NCI-H1436 treated with DMSO at 0.1 percent for 48 hours (cell line): ENCODE measurements at regions not wholly inside any gene's neighbourhood (a gene's known extent, or its start where the extent isn't known, plus 50 kb on each side); places are given as distances from the start of the nearest gene placed in this dataset.
A peak's percentile ranks its signal among the peaks of the same experiment; 100 is the strongest.
"Not testable (repeated sequence)": the region's sequence is repeated elsewhere in the genome, so short reads cannot be mapped to it uniquely, and the experiment has no call there.

Source experiments
- DNase-seq: peaks from one replicate; lab custom pipeline; 2025; lab: John Stamatoyannopoulos, UW

DNA sequence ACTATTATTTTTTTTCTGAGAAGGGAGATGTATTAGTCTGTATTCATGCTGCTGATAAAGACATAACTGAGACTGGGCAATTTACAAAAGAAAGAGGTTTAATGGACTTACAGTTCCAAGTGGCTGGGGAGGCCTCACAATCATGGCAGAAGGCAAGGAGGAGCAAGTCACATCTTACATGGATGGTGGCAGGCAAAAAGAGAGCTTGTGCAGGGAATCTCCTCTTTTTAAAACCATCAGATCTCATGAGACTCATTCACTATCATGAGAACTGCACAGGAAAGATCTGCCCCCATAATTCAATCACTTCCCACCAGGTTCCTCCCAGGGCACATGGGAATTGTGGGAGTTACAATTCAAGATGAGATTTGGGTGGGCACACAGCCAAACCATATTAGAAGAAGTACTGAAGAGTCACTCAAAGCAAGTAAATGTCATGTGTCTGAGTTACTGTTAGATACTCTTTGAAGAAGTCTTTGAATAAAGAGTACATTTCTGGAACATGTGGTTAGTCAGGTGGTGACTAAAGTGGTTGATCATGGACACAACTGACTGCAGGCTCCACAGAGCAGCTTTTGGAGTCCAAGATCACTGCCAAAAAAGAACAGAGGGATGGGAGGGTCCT, 430.9 kb upstream of the TBL1XR1 start:
- not testable (repeated sequence) for DNase-seq

DNA sequence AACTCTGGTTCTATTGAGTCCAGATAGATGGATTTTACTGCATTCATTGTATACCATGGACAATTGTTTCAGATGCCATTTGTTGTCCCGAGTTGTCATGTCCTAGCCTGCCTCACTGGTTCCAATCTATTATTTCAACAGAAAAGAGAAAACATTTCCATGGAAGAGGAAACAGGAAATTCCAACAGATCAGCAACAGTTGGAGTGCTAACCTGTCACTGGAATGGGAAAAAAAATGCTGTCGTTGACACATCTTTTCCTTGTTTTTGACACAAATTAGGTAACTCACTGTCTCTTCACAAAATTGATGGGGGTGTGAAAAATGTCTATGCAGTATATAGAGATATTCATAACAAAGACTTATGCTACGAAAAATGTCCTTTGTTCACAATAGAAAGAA, 432.0 kb upstream of the TBL1XR1 start:
- no peak for DNase-seq

DNA sequence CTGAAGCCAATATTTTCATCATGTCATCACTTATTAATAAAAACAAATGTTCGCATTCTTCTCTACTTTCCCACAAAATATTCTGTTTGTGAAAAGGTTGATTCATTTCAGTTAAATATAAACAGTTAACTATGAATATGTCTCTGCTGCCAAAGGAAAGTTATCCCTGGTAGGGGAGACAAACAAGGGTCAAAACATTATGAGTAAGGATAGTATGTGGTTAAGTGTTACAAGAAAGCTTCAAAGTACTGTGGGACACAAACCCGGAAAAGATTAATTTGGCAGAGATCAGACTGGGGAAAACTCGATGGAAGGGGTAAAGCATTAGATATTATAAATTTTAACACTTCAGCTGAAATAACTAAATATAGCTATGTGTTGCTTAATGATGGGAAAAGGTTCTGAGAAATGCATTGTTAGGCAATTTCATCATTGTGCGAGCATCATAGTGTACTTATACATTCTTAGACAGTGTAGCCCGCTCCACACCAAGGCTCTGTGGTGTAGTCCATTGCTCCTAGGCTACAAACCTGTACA, 436.5 kb upstream of the TBL1XR1 start:
- DNase-seq = no peak

DNA sequence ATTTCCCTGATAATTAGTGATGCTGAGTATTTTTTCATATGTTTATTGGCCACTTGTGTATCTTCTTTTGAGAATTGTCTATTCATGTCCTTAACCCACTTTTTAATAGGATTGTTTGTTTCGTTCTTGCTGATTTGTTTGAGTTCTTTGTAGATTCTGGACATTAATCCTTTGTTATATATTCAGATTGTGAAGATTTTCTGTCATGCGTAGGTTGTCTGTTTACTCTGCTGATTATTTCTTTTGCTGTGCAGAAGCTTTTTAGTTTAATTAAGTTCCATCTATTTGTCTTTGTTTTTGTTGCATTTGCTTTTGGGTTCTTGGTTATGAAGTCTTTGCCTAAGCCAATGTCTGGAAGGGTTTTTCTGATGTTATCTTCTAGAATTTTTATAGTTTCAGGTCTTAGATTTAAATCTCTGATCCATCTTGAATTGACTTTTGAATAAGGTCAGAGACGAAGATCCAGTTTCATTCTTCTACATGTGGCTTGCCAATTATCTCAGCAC, 438.4 kb upstream of the TBL1XR1 start:
- DNase-seq = not testable (repeated sequence)

DNA sequence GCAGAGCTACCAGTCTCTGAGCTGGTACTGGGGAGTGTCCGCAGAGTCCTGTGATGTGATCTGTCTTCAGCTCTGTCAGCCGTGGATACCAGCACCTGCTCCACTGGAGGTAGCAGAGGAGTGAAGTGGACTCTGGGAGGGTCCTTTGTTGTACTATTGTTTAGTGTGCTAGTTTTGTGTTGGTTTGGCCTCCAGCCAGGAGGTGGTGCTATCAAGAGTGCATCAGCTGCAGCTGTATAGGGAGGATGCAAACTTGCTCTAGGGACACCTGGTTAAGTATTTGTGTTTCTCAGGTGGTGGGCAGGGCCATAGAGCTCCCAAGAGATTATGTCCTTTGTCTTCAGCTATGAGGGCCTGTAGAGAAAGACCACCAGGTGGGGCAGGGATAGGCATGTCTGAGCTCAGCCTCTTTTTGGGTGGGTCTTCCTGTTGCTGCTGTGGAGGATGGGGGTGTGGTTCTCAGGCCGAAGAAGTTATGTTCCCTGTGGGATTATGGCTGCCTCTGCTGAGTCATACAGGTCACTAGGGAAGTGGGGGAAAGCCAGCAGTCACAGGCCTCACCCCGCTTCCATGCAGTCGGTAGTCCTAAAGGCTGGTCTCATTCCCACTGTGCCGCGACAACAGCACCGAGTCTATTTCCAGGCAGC, 443.2 kb upstream of the TBL1XR1 start:
- peak; percentile 98 for DNase-seq

DNA sequence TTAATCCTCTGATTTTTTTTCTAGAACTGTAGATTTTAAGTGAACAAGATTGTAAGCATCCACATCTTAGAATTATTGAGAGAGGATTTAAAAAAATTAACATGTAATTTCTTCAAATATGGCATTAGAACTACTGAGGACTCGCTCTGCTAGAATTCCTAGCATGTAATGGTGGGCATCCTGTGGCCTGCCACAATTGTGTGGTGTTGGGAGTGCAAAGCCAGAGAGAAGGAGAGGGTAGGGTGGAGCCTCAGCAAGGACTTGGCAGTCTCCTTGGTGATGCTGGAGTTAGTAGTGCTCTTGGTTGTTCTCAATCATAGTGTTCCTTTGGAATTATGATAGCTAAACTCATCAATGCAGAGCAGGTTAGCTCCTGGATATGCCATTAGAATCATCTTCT, 443.9 kb upstream of the TBL1XR1 start:
- DNase-seq = no peak

DNA sequence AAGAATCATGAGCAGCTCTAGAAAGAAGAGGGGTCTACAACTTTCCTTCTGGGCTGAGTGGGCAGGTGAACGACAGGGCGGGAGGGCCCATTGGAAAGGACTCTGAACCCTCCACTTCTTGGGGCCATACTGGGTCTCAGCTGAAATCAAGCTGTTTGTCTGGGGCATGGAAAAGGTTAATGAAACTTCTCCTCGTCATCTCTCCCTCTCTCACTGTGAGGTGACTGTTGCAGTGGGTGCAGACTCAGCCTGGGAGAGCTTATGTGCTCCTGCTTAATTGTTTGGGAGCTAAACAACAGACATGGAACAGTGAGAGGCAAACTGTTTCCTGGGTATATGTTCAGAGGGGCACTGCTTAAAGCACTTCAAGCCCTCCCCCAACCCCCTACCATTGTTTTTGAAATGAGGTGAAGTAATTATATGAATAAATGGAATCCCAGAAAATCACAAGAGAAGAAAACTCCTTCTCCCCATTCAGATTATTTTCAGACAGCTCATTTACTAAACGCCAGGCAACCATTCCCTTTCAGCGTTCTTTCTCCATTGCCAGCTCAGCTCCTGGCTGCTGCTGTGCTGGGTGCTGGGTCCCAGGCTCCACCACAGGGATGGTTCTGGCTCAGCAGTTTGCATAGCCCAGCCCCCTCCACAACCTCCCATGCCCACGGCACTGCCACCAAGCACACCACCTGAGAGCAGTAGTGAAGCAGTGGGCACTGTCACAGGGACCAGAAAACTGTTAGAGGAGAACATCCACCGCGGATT, 444.9 kb upstream of the TBL1XR1 start:
- peak; percentile 33 for DNase-seq

DNA sequence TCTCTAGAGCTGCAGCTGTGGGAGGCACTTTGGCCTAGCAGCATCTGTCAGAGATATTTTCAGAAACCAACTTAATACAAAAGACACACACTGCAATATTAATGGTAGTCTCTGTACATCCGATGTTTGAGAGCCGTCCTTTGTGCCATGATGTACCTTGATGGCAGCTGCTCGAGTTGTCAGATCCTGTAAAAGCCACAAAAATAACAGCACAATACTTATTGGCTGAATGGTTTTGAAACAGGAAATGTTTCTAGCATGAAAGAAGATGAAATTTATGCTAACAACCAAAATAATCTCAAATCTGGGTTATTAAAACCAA, 445.5 kb upstream of the TBL1XR1 start:
- no peak for DNase-seq

DNA sequence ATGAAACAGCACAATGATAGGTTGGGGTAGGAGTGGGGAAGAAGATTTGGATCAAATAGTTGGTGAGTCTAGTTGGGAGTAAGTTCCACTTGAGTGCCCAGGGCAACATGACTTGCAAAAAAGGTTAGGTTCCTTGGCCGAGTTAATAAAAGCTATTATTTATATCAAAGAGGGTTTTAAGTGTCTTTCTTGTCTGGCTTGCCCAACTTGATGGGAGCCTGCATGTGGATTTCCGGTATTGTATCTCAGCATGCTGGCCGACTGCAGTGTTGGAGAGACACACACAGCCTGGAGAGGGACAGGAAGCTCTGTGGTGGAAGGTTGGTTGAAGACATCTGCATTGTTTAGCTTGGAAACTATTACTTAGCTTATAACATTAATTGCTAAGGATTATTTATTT, 449.5 kb upstream of the TBL1XR1 start:
- DNase-seq = no peak

DNA sequence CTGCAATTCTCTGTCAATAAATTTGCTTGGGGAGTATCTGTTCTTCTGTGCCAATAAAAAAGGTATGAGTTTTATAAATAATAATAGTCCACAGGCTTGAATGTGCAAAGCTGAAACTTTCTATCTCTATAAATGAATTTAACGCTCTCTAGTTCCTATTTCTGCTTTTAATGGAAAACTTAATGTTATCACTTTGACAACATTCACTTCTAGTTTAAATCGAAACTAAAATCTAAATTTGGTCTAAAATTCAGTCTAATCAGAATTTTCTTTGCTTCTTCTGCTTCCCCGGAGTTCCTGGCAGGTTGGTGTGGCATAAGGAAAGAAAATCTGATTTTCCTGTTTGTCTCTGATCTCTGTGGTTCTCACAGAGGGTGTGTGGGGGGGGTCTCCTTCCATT, 450.1 kb upstream of the TBL1XR1 start:
- DNase-seq = no peak

DNA sequence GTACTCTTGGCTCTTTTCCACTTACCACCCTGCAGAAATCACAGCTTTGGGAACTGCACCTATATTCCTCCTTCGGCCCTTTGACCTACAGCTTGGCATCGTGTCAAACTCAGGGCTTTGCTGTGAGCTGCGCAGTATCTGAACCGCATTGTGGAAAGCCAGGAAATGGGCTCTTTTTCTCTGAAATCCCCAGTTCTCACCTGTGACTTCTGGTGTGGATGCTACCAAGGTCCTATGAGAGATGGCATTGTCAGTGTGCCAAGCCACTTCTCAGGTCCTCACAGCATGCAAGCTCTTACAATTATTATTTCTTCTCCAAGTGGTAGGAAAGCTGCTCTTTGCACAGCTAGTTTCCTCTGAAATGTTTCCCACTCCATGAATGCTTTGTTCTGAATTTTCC, 450.6 kb upstream of the TBL1XR1 start:
- no peak for DNase-seq

DNA sequence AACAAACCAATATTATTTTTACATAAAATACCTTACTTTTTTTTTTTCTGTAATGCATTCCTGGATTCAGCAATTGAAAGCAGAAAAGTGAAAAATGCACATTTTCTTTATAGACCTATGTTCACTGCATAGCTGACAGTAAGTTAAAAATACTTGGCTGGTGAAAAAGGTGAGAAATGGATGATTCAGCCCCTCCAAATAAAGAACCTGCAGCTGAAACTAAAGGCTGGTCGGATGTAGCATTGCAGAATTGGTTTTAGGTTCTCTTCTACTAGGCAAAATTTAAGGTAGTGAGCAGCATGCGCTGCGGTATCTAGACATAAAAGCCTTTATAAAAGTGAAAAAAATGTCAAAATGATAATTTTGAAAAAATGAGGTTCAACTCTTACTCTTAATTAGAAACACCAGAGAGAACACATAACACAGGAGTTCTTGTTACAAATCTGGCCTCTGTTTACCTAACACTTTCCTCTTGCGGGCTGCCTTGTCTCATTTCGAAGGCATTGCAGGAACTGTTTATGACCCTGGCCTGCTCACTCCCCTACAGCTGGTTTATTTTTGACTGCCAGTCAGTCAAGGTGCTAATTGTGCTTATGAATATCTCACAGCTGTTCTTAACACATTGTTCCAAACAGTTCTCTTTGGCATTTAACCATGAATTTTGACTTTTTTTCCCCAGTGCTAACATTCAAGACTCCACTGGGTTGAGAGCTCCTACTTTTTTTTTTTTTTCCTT, 455.4 kb upstream of the TBL1XR1 start:
- DNase-seq = no peak

DNA sequence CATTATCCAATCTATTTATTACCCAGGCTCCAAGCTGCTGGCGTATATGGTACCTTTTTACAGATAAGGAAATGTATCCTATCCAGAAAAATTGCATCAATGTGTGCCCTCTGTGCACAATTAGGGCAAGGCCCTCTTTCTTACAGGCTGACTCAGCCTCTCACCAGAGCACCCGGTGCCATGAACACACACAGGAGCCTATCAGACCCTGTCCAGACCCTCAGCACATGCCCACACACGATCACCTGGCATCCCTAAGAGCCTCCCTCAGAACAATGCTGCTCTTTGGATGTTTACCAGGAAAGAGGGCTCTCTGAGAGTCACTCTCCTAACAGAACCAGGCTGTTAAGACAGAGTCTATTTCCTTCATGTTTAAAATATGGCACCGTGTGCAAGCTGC, 460.0 kb upstream of the TBL1XR1 start:
- peak; percentile 60 for DNase-seq

DNA sequence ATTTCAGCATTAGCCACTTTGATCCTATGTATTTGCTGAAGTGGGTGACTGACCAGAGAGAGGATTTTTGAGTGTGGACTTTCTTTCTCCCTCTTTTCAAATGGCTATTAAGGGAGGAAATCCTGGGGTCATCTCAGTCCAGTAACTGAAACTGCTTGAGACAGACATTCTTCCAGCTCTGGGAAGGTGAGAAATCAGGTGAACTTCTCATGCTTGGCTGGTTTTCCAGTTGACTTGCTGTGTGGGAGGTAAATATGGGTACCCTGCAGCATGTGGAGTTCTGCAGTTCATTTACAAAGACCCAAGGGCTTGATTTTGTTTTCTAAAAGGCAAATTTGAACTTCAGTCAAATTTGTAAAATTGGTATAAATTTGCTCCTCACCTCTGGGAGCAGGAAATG, 461.1 kb upstream of the TBL1XR1 start:
- no peak for DNase-seq

DNA sequence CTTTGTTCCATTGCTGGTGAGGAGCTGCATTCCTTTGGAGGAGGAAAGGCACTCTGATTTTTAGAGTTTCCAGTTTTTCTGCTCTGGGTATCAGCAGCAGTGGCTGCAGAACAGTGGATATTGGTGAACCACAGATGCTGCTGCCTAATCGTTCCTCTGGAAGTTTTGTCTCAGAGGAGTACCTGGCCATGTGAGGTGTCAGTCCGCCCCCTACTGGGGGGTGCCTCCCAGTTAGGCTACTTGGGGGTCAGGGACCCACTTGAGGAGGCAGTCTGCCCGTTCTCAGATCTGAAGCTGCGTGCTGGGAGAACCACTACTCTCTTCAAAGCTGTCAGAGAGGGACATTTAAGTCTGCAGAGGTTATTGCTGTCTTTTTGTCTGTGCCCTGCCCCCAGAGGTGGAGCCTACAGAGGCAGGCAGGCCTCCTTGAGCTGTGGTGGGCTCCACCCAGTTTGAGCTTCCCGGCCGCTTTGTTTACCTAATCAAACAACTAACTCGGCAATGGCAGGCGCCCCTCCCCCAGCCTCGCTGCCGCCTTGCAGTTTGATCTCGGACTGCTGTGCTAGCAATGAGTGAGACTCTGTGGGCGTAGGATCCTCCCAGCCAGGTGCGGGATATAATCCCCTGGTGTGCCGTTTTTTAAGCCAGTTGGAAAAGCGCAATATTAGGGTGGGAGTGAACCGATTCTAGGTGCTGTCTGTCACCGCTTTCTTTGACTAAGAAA, 467.3 kb upstream of the TBL1XR1 start:
- DNase-seq = not testable (repeated sequence)

DNA sequence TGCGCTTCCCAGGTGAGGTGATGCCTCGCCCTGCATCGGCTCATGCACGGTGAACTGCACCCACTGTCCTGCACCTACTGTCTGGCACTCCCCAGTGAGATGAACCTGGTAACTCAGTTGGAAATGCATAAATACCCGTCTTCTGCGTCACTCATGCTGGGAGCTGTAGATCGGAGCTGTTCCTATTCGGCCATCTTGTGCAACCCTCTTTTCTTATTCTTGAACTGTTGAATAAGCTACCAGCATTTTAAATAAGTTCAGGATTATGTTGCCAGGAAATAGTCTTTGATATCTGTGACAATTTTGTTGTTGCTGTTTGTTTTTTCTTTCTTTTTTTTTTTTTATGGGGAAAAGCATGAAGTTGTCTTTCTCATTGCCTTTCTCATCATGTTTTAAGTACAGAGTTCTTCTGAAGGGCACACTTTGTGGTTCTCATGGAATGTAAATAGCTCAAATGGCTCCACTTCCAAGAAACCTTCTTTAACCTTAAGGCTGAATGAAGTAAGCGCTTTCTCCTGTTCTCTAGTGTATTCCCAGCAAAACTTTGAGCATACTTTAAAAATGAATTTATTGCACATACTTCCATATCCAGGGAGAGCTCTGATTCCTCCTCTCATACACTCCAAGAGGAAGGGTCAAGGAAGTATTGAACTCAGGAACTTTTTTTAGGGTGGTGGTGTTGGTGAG, 468.0 kb upstream of the TBL1XR1 start:
- no peak for DNase-seq

DNA sequence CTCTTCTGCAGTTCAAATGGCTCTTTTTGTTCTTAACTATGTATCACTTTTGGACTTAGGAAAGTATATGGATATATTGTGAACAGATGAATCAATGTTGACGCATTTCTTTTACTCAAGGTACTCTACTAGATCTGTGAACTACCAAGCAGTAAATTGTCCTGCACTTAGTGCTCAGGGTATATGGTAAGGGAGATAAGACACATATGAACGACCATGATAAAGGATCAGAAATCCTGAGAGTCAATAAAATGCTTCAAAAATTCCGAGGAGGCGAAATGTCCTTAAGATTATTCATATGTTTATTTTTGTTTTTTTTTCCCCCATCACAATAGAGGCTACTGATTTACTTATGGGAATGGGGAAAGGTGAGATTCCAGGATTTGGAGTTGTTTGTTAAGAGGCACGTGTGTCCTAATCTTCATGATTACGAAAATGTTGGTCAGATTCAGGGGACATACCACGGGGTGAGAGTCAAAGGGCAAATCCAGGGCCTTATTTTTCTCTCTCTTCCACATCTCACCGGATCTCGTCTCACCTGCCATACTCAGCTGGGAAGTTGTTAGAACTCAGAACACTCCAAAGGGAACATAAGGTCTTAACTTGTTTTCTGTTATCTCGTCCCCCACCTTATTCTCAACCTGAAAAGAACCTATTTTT, 475.1 kb upstream of the TBL1XR1 start:
- no peak for DNase-seq

DNA sequence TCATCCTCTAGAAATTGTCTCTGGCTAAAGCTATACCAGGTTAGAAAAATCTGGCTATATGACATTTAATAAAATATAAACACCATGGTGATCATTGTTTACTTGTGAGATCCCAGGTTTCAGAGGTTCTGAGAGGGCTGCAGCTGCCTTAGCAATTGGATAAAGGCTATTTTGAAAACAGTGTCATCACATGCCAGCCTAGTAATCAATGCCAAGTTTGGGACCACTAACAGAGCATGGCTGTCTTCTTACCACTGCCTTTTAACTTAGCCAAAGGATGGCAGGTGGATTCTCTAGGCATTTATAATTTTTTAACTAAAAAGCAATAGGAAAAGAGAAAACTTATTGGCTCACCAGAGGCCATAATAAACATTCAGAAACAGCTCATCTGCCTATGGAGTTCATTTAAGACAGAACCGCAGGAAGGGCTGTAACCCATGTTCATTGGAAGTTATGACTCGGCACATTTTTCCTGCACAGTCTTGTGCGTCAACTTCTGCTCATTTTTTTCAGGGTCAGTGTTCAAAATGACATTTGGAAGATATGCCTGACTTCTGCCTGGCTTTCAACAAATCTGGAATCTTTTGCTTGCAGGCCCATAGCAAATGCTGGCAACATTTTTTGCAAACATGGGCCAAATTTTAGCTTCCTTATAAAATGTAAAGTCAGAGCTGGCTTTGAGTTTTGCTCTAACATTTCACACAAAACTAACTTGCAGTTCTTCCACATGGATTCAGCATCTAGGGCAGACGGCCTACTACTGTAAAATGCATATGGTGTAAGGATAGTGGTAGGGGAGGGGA, 476.0 kb upstream of the TBL1XR1 start:
- DNase-seq = no peak

DNA sequence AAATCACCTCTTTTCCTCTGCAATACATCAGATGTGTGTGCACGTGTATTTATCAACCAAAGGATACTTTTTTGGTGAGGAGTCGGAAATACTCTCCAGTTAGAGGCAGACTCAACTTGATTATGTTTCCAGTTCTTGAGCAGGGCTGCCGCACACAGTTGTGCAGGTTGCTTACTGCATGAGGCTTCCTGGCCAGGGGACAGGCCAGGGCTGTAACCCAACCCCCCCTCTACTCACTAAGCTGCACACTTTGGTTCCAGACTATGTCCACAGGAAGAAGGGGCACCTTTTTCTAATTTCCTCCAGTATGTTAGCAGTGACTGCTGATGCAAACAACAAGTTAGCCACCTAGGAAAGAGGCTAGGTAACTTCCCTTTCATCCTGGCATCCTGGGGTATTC, 476.9 kb upstream of the TBL1XR1 start:
- DNase-seq = no peak

DNA sequence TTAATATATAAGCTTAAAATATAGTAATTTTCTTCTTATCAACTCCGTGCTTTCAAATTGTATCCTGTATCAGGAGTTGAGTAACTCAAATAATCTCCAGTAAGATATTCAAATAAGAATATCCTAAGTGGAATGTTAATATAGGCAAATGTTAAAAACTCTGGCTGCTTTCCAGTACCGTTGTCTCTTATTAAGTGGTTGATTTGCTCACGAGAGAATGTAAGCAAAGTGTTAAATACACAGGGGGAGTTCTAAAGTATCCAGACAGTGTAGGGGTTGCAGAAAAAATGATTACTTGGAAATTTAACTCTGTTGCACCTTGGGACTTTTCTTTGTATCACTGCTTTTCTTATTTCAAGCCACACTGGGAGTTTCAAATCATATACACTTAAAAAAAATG, 478.9 kb upstream of the TBL1XR1 start:
- no peak for DNase-seq
